ENCODE measurements at regions not wholly inside any gene's neighbourhood (a gene's known extent, or its start where the extent isn't known, plus 50 kb on each side); places are given as distances from the start of the nearest gene placed in this dataset.

DNA sequence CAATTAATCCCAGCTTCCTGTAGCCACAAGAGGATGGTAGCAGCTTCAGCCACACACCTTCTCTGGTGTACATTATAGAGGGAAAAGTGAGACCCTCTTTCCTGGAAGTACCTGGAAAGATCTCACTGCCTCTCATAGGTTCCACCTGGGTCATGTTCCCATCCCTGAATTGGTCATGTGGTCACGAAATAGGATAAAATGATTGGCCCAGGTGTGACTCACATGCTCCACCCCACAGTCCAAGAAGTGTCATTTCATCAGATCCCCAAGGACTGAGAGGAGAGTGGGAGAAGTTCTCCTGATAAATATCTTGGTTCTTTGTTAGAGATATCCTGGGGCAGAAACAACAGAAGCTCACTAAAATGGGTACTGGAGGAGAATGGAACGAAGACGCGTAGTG lies 142.4 kb downstream of the QRSL1 start:
- no peak for DNase-seq (ENCODE audit: low read depth)

DNA sequence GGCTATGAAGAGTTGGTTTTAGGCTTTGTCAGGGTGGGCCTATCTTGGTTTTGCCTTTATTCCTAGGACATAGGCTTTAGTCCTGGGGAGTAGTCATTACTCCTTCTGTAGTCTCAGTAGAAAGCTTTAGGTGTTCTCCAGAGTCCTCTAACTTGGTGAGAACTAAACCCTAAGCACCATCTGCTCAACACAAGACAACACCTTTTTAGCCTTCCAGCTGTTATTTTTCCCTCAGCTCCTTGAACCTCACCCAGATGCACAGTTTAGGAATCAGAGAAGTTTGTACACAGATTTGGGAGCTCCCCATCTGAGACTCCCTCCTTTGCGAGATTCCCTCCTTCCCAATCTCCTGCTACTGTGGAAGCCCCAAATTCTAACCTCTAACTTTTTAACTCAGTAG lies 141.3 kb downstream of the QRSL1 start:
- no peak for DNase-seq (ENCODE audit: low read depth)

DNA sequence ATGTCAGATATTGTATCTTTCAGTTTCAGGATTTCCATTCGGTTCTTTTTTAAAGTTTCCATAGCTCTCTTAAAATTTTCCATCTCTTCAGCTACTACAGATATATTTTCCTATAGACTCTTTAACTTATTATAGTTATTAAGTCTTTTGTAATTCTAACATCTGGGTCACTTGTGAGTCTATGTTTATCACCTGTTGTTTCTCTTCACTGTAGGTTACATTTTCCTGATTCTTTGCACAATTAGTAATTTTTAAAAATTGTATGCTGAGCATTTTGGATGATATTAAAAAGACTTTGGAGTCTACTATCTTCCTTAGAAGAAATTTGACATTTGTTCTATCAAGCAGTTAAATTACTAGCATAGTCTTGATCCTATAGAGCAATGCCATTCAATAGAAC lies 140.7 kb downstream of the QRSL1 start:
- DNase-seq (ENCODE audit: low read depth) = no peak

DNA sequence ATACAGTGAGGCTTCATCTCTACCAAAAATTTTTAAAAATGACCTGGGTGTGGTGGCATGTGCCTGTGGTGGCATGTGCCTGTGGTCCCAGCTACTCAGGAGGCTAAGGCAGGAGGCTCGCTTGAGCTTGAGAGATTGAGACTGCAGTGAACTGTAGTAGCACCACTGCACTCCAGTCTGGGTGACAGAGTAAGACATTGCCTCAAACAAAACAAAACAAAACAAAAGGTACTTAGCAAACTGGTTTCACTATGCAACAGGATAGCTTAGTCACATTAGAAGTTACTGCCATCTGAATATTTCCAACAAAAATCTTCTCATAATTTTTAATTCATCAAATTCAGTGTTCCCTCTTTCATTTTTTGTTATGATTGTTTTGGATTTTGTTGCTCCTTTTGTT lies 137.9 kb downstream of the QRSL1 start:
- no peak for DNase-seq (ENCODE audit: low read depth)

DNA sequence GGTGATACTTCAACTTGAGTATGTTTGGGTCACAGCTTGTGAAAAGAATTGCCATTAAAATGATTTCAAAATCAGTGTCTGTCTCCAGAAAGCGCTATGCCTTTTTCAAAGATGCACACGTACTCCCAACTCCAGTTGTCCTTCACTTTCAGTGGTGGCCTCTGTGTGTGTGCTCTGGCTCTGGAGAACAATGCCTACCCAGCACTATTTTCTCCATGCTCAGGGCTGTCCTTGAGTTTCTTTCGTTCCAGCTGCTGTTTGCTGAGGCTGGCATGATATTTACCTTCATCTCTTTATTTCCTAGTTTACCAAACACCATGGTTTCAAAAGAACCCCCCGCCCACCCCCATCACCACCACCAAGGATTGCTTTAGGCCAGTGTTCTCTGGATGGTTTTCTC lies 136.8 kb downstream of the QRSL1 start:
- DNase-seq (ENCODE audit: low read depth) = no peak

DNA sequence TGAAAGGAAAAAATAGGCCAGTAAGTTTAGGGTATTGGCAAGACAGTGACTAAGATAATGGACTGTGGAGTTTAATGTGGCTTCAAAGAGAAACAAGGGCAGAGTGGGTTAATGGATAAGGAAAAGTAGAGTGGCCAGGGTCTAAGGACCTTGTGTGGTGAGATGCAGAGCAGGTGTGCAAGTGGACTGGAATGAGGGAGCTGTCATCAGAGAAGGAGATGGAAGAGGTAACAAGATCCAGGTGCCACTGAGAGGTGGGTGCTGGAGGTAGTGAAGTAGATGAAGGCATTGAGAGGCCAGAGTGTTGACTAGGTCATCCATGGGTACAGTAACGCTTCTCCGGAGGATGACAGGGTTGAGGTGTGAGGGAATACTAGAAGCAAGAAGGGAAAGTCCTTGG lies 136.1 kb downstream of the QRSL1 start:
- no peak for DNase-seq (ENCODE audit: low read depth)

DNA sequence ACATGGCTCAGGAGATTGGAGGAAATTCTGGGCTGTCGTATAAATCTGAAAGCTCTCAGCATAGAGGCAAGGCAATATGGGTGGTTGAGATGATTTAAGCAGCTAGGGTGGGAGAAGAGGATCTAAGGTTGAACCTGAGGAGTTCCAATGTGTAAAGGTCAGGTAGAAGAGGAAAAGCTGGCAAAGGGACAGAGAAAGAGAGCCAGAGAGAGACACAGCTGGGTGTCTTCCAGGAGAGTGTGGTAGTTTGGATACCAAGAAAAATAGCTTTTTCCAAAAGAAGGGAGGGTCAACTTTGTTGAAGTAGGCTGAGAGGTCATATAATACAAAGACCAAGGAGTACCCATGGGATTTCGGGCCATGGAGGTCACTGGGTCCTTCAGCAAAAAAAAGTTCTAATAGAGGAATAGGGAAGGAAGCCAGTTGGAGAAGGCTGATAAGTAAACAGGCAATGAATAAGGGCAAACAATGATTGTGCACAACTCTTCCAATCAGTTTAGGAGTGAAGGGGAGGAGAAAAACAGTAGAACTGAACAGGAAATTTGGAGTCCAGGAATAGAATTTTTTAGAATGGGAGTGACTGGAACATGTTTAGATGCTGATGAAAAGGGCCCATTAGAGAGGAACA lies 135.1 kb downstream of the QRSL1 start:
- no peak for DNase-seq (ENCODE audit: low read depth)

DNA sequence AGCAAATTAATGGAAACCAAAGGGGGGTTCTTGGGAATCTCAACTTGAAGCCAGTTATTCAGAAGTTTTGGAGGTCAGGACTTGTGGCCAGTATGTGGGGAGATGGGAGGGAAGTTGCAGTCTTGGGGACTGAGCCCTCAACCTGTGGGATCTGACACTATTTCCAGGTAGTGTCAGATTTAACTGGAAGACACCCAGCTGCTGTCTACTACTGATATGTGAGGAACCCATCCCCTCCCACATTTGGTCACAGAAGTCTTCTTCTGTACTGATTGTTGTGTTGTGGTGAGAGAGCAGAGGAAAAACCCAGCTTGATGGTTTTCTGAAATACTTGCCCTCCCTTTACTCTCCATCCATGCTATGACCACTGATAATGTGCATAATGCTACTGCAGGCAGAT lies 134.0 kb downstream of the QRSL1 start:
- no peak for DNase-seq (ENCODE audit: low read depth)

DNA sequence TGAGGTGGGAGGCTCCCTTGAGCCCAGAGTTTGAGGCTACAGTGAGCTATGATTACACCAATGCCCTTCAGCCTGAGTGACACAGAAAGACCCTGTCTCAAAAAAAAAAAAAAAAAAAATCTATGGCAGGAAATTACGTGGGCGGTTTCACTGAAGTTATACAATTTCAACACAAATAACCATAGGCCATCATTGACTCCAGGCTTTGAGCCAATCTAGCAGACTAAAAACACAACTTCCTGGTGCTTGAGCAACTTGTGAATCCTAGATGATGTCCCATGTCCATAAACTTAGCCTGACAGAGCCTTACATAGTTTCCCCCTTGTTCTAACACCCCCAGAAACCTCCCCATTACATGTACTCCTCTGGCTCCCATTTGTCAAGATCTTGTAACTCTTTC lies 131.8 kb downstream of the QRSL1 start:
- no peak for DNase-seq (ENCODE audit: low read depth)

DNA sequence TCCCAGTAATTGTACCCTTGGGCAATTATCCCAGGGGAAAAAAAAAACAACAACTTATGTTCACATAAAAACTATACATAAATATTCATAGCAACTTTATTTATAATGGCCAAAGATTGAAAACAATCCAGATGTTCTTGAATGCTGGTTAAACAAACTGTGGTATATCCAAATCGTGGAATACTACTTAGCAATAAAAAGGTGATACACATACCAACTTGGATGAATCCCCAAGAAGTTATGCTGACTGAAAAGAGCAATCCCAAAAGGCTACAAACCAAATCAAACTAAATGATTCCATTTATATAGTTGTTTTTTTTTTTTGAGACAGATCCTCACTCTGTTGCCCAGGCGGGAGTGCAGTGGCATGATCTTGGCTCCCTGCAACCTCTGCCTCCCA lies 129.7 kb downstream of the QRSL1 start:
- no peak for DNase-seq (ENCODE audit: low read depth)

DNA sequence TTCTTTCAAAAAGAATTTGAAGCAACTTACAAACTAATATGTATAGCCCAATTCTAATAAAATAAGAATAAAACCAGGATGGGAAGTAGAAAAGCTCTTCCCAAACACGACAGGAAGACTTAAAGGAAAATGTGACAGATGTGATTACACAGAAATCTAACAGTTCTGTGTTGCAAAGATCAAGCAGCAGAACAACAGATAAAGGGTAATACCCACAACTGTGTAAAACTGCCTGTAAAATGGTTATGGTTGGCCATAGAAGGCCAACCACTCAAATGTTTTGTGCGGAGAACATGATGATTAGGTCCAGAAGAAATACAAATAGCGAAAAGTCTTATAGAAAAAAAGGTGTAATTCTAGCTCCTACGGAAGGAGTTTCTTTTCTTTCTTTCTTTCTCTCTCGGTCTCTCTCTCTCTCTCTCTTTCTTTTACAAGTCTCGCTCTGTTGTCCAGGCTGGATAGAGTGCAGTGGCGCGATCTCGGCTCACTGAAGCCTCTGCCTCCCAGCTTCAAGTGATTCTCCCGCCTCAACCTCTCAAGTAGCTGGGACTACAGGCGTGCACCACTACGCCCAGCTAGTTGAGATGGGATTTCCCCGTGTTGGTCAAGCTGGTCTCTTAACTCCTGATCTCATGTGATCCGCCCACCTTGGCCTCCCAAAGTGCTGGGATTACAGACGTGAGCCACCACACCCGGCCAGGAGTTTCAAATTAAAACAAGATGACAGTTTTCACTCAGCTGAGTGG lies 128.5 kb downstream of the QRSL1 start:
- DNase-seq (ENCODE audit: low read depth) = no peak

DNA sequence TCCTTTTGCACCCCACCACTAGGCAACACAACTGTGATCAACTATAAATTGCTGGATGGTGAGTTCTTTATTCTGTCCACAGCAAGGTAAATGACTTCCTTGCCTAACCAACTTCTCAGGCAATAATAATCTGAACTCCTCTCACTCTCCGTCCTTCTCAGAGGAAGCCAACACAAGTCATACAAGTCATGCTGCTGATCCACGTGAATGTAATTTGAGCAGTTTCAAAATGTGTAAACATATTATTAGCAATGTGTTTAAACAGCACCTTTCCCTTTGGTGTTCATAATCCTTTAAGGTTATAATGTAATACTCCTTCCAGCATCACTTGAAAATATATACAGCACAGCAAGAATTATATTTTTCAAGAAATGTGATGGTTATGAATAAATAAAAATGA lies 127.9 kb downstream of the QRSL1 start:
- DNase-seq (ENCODE audit: low read depth) = no peak

DNA sequence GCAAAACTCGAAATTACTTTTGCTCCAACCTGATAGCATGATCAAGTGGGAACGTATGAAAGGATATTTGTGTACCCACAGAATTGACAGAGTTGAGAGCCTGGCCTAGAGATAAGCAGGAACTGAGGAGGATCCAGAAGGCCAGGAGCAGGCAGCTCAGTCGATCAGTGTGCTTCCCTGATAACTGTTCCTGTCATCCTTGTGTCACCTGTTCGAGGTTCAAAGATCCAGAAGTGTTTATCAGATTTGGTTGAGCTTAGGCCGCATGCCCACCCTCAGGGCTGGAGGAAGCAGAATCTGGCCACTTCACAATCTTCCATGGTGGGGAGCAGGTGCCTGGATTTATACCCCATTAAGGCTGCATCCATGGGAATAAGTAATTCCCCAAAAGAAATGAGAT lies 124.8 kb downstream of the QRSL1 start:
- DNase-seq (ENCODE audit: low read depth) = no peak

DNA sequence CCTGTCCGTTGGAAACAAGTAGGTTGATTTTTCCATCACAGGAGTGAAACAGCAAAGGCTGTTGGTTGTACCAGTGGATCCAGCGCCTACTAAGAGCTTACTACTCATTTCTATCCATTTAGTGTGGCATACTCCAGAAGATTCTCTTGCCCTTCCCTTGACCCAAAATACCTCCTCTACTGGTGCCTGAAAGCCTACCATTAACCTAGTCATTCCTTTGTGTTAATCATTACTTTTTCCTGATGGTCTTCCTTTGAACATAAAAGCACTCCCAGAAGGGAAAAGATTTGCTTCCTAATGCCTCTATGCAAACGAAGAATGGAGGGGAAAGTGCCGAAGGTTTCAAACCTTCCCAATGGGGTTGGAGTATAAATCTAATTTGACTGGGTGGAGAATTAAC lies 123.3 kb downstream of the QRSL1 start:
- no peak for DNase-seq (ENCODE audit: low read depth)

DNA sequence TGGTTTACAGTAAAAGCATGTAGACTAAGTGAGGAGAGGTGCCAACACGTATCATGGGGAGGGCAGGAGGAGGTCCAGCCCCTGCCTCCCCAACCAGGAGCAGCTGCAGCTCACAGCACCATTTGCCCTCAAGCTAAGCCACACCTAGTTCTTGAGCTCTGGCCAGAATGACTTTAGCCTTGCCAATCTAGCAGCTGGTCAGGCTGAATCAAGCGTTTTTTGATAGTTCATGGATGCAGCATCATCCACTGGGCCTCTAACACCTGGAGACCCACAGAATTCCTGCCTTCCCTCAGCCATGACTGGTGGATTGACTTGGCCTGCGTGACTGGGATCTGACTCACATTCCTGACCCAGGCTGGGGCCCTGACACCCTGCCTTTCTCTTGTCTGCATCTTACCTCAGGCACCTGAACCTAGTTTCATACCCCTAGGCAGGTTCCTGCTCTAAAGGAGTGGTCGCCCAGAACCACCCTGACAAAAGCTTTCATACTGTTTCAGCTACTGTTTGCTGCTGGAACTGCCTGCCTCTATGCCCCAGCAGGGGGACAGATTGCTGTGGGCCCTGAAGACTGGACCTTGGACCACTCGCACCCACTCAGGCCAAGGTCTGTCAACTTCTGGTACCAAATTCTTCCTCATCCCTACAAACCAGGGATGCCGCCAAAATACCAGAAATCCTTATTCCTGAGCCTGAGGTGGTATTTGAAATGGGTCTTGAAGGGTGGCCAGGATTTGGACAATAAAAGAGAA lies 122.3 kb downstream of the QRSL1 start:
- DNase-seq (ENCODE audit: low read depth) = no peak

DNA sequence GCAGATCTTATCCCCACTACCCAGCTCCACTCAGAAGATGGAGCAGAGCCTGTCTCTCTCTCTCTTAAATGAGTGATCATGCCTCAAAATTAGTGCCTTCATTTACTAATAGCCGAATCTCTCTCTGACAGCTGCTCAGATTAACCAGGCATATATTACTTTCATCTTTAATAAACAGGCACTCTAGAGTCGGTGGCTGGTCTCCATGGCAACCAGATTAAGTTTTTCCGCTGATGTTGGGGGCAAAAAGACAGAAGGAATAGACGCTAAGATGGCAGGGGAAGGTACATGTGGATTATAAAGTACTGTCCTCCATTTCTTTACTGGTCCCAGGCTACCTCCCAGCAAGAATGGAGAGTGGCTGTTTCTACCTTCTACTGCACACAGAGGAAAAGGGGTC lies 121.6 kb downstream of the QRSL1 start:
- no peak for DNase-seq (ENCODE audit: low read depth)

DNA sequence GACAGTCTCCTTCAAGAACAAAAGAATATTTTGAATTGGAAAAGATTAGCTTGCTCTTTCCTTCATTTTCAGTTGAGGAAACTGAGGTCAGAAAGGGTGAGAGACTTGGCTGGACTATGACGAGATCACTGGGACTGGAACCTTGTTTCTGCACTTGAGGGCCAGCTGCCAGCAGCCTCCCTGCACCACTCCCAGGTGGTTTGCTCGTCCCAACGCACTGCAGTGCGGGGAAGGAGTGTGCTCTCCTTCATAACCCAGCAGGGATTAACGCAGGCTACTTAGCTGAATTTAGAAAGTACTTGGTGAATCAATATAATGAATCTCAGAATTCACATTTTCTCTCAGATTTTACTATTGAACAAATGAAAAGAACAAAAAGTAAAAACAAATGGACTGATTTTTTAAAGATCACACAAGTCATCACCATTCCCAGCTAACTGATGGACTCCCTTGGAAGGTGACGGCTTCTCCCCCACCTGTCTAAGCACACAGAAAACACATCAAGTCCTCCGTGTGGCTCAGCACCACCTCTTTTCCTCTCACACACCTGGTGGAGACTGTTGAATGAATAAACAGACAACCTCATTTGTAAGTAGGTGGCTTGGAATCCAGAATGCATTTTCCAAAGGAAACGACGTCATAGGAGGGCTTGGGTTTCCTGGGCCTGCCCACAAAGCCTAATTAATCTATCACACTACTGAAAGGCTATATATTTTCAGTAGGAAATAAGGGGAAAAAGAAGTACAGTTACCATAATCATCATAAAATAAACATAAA lies 121.0 kb downstream of the QRSL1 start:
- no peak for DNase-seq (ENCODE audit: low read depth)

DNA sequence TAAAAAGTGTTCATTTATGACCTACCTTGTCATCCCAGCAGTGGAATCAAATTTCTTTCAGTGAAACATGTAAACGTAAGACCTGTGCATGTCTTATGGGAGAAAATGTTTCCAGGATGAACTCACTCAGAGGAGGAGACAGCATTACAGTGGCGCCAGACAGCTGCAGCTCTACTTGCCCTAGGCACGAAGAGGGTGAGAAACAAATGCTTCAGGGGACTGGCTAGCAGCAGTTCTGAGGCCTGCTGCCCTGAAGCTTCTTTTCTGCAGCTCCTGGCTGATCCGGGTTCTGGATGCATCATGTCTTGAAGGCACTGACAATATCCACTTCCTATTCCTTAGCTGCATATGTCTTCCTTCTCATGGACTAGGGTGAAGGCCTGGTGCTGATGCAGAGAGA lies 120.2 kb downstream of the QRSL1 start:
- no peak for DNase-seq (ENCODE audit: low read depth)

DNA sequence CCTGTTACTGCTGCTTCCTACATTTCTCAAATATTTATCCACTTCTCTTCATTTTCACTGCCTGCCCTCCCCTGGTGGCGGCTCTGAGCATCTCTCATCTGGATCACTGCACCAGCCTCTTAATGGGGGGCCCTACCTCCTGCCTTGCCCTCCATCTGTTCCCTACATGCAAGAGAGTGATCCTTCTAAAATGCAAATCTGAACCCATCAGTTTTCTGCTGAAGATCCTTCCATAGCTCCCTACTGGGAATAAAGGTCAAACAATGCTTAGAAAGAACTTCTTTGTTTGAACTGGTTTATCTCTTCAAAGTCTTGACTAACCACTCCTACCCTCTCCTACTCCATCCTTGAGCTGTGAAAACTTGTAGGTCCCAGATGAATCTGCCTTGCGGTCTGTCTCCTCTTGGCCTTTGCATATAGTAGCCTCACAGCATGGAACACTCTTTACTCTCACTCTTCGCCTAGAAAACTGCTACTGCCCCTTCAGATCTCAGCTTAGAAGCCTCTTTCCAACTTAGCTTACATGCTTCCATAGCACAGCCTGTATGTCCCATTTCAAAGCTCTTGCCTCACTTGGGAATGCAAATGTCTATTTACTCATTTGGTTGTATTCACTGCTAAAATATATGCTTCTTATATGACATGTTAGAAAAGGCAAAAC lies 119.3 kb downstream of the QRSL1 start:
- no peak for DNase-seq (ENCODE audit: low read depth)

DNA sequence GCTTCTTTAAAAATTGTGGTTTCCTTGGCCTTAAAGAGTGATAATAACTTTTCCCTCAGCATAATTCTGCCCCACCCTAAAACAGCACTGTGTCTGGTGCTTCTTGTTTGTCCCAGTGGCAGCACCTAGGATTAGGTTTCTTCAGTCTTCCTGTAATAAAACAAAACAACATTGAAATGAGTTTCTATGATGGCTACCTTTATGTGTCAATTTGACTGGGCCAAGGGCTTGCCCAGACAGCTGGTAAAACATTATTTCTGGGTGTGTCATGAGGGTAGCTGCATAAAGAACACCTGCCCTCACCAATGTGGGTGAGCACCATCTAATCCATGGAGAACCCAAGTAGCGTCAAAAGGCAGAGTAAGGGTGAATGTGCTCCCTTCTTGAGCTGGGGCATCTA lies 117.8 kb downstream of the QRSL1 start:
- DNase-seq (ENCODE audit: low read depth) = no peak

DNA sequence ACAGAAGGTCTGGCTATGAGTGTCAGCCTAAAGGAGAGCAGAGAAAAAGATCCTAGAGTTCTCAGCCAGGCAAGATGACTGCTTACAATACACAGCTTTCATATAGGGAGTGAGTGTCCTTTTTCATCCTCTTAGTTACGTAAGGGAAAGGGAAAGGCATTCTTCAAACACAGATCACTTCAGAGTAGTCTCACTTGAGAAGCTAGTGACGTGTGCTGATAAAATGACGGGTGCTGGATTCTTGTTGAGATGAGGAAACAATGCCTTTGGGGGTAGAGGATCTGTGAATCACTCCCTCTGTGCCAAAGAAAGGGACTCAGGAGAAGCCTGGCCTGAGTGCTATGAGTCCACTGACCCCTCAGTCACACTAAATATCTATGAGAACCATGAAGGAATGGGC lies 117.3 kb downstream of the QRSL1 start:
- DNase-seq (ENCODE audit: low read depth) = peak; percentile 34

Data from GM04503 (cell line).